OCI-LY1 (cell line): ENCODE measurements at regions not wholly inside any gene's neighbourhood (a gene's known extent, or its start where the extent isn't known, plus 50 kb on each side); places are given as distances from the start of the nearest gene placed in this dataset.

Experiments used
- CTCF ChIP-seq: fragments of 200-600 bp; sonication (generic), shearing (Covaris generic); IDR thresholded peaks from 2 replicates; pipeline ENCODE4 v1.5.1; 2017; ENCODE audit warnings: mild to moderate bottlenecking, antibody characterized with exemption, low read length, moderate library complexity, mixed read lengths
- EZH2 ChIP-seq: fragments of 200-600 bp; sonication (generic), shearing (Covaris generic); IDR thresholded peaks from 2 replicates; pipeline ENCODE4 v1.8.0; 2017; ENCODE audit warnings: borderline replicate concordance, mixed run types, mild to moderate bottlenecking, antibody characterized with exemption, low read length, moderate library complexity, mixed read lengths

- TF ChIP-seq CTCF (no peak), EZH2 (no peak)
Measured at GRCh38 chr3:102183623-102184022, 251.2 kb upstream of the ZPLD1 start.
